ENCODE measurements at regions not wholly inside any gene's neighbourhood (a gene's known extent, or its start where the extent isn't known, plus 50 kb on each side); places are given as distances from the start of the nearest gene placed in this dataset.

- peak in 2 of 3 donors; percentile 12 for DNase-seq (ENCODE audit: low read depth in 2 of 3, low spot score in 1 of 3)
Observed at GRCh38 chr15:97234851-97235610, 725.5 kb upstream of the ARRDC4 start.

DNA sequence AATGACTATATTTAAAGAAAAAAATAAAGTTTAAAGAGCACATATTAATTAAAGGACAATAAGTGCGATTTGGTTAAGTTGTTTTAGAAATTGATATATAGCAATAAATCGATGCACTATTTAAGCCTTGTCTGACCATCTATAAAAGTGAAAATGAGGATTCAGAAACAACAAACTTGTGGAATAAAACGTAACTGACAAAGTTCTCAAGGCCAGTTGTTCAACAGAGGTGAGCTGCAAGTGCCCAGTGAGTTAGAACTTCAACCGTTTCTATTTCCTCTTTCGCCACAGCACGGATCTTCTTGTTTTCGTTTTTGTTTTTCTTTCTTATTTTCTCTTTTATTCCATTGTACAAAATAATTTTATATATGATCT, 724.9 kb upstream of the ARRDC4 start:
- no peak for DNase-seq (ENCODE audit: low read depth in 2 of 3, low spot score in 1 of 3)

GRCh38 chr15:97236140-97236539, 724.4 kb upstream of the ARRDC4 start:
- DNase-seq (ENCODE audit: low read depth in 2 of 3, low spot score in 1 of 3) = no peak

DNA sequence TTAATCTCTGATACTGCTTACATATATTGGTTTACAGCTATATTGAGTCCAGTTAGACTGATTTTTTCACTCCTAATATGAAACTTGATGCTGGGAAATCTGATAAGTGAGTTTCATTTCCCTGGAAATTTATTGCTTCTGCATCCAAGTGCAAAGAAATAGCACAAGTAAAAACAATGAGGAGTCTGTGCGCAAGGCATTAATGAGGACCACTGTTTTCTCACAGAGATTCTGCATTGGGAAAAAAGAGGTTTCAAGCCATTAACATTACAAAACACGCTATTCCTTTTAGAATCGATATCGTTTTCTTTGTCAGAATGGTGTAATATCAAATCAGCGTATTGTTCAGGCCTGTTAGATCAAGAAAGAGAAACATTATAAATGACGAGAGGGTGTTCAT, 723.3 kb upstream of the ARRDC4 start:
- DNase-seq (ENCODE audit: low read depth in 2 of 3, low spot score in 1 of 3) = no peak

DNA sequence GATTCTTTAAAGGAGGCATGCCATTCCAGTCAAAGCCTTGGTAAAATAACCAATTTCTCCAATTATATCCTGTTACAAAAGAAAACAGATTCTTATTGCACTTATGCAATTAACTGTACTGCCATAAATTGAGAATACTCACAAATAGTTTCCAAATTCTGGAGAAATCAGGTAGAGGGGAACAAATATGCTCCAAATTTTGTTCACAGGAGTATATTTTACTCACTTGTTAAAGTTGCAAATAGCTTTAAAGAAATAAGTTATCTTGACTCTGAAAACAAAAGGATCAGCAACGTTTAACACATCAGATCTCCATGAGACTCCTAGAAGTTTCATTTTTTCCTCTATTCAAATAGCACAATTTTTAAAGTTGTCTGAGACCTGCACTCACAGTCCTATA, 712.1 kb upstream of the ARRDC4 start:
- no peak for DNase-seq (ENCODE audit: low read depth in 2 of 3, low spot score in 1 of 3)

- no peak for DNase-seq (ENCODE audit: low read depth in 2 of 3, low spot score in 1 of 3)
Observed at GRCh38 chr15:97259943-97260342, 700.6 kb upstream of the ARRDC4 start.

GRCh38 chr15:97301166-97301565, 659.3 kb upstream of the ARRDC4 start:
- DNase-seq (ENCODE audit: low read depth in 2 of 3, low spot score in 1 of 3) = no peak

DNA sequence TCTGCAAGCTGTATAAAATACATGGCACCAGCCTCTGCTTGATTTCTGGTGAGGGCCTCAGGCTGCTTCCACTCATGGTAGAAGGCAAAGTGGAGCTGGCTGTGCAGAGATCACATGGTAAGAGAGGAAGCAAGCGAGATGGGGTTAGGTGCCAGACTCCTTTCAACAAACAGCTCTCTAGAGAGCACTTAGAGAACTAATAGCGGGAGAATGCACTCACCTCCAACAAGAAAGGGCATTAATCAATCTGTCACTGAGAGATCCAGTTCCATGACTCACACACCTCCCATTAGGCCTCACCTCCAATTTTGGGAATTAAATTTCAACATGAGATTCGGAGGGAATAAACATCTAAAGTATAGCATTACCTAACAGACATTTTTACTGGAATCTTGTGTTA, 644.1 kb upstream of the ARRDC4 start:
- no peak for DNase-seq (ENCODE audit: low read depth in 2 of 3, low spot score in 1 of 3)

DNA sequence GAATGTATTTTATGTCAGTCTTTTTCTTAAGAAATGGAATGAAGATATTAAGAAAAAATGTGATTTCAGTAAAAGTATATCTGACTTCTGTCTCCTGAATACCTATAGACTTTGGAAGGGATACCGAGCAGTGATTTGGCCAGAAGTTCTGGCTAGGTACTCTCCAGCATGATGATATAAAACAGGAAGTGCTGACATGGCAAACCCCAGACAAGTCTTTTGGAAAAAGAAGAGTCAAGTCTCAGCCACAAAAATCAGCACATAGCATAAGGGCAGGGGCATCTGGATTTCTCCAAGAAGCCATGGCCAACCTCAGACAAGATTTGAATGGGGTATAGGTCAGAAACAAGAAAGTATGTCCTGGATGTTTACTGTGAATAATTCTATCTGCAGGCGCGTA, 643.3 kb upstream of the ARRDC4 start:
- DNase-seq (ENCODE audit: low read depth in 2 of 3, low spot score in 1 of 3) = no peak

DNA sequence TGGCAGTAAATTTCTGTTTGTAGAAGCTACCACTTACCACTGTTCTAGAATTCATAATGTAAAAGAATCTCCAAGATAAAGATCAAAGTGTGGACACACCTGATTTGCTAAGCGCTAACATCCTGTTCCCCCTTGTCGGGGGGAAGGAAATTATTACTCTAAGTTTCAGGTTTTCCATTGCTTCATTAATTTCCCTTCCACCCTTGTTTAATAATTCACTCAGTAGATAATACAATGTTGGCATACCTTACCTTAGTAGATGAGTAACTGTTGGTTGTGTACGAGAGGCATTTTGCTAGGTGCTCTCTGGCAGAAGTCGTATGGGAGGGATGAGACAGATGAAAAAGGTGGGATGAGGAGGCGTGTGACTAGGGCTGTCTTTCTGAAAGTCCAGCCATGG, 641.2 kb upstream of the ARRDC4 start:
- no peak for DNase-seq (ENCODE audit: low read depth in 2 of 3, low spot score in 1 of 3)

DNA sequence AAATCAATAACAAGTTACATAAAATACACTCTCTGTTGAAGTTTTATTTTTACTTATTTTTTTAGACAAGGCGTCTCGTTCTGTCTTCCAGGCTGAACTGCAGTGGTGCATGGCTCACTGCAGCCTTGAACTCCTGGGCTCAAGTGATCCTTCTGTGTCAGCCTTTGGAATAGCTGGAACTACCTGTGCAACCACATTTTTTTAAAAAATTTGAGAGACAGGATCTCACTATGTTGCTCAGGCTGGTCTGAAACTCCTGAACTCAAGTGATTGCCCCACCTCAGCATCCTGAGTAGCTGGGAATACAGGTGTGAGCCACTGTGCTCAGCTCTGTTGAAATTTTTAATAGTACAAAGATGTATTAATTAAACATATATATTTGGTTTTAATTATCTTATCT, 614.3 kb upstream of the ARRDC4 start:
- DNase-seq (ENCODE audit: low read depth in 2 of 3, low spot score in 1 of 3) = no peak

DNA sequence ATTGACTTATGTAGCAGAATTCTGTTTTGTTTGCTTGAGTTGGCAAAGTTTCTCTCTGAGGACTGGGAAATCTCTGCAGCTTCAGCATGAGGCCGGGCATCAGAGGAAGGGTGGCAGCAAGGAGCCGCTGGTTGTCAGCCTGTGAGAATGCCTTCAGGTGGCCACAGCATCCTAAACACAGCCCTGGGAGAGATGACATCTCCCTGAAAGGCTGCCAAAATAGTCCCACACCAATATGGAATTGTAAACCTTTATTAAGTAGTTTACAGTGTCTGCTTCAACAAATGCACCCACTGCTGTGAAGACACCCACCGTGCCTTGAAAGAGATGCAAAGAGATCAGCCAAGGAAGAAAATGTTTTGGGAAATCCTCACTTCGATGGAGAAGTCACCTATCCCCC, 609.7 kb upstream of the ARRDC4 start:
- no peak for DNase-seq (ENCODE audit: low read depth in 2 of 3, low spot score in 1 of 3)

- no peak for DNase-seq (ENCODE audit: low read depth in 2 of 3, low spot score in 1 of 3)
Observed at GRCh38 chr15:97383516-97383915, 577.0 kb upstream of the ARRDC4 start.

DNA sequence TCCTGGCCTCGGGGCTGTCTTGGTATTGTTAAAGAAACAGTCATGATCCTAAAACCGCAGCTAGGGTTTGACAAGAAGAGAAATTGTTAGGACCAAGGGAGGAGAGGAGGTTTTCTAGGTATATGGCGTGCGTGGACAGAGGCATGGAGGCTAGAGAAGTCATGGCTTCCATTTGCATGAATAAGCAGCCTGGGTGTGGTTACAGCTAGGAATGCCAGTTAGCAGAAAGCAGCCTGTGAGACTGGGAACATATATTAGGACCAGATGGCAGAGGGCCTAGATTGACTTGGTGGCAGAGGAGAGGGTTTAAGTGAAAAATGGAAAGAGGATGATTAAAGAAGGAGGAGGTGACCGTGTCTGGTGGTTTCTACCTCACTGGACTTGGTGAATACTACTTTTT, 573.6 kb upstream of the ARRDC4 start:
- no peak for DNase-seq (ENCODE audit: low read depth in 2 of 3, low spot score in 1 of 3)

DNA sequence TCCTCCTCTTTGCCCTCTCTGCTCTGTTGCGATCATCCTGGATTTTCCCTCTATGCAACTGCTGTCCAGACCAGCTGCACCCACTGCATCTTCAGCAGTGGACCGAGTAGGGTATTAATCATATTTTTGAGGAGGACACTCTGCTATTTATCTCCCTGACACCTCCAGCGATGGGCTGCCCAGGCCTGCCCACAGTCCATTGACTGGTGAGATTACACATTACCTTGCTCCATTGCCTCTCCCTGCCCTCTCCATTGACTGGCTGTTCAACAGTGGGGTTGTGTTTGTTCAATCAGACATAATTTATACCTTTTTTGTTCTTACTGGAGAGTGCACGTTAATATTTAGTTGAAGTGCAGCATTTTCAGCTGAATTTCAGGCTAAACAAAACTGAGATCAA, 559.3 kb upstream of the ARRDC4 start:
- no peak for DNase-seq (ENCODE audit: low read depth in 2 of 3, low spot score in 1 of 3)

GRCh38 chr15:97401970-97402369, 558.5 kb upstream of the ARRDC4 start:
- no peak for DNase-seq (ENCODE audit: low read depth in 2 of 3, low spot score in 1 of 3)

DNA sequence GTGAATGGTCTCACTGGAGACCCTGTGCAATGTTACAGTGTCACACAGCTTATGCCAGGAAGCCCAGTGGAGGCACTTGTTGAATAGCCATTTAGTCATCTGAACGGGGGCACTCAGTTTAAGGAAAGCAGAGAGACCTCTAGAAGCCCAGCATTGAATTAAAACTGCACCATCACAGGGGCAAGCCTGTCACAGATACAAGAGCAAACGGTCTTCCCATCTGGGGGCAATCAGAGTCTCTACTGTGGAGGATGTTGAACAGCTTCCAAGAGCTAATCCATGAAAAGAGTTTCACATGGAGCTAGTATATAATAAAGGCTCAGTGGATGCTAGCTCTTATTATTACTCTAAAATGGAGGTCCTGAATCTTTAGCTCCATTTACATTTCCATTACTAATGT, 553.7 kb upstream of the ARRDC4 start:
- no peak for DNase-seq (ENCODE audit: low read depth in 2 of 3, low spot score in 1 of 3)

DNA sequence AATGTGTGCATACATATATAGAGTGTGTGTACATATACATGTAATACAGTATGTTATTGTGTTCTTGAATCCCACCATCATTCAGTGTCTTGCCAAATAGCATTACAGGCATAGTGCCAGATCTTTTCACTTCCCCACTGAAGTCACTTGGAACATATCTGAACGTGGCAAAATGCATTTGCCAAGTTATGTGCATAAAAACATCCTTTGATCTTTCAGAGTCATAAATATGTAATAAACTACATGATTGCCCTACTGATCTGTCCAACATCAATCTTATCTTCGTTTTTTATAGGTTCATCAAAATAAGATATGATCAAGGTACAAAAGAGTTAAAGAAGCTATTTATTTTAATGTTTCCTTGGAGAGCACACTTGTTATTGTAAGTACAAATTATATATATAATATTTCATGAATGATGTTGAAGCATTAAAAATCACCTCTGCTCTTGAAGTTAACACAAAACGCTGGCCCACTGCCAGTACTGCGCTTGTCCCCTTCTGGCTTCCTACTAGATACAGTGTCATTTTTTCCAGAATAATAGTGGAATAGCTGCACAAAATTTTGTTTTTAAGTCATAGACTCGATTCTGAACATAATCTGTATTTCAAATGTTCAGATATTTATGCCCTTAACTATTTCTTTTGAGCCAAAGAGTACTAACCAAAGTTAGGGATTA, 549.5 kb upstream of the ARRDC4 start:
- no peak for DNase-seq (ENCODE audit: low read depth in 2 of 3, low spot score in 1 of 3)

- DNase-seq (ENCODE audit: low read depth in 2 of 3, low spot score in 1 of 3) = no peak
Observed at GRCh38 chr15:97420130-97420529, 540.4 kb upstream of the ARRDC4 start.

DNA sequence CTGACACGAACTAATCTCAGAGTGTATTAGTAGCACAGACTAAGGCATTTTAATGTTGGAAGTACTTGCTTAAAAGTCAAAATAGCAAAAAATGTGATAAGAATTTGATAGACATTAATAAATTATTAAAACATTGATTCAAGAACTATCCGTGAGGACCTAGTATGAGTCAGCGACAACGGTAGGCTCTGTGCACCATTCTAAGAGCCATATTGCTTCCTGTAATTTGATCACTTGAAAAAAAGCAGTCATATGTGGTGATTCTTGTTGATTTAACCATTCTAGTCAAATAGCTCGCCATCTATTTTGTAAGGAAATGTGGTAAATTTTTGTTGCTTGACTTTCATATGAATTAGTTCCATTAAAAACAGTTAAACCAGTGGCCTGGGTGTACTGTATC, 534.9 kb upstream of the ARRDC4 start:
- DNase-seq (ENCODE audit: low read depth in 2 of 3, low spot score in 1 of 3) = no peak

GRCh38 chr15:97443101-97443500, 517.4 kb upstream of the ARRDC4 start:
- DNase-seq (ENCODE audit: low read depth in 2 of 3, low spot score in 1 of 3) = no peak

- no peak for DNase-seq (ENCODE audit: low read depth in 2 of 3, low spot score in 1 of 3)
Observed at GRCh38 chr15:97446138-97446537, 514.4 kb upstream of the ARRDC4 start.

Measured in stimulated activated CD4-positive, alpha-beta T cell treated with anti-CD3 and anti-CD28 coated beads, Interleukin-12 subunit alpha, Interleukin-12 subunit beta, amount 100 ng/mL, for 48 hours (primary cell).